Mesendoderm (in vitro differentiated cells): ENCODE measurements at regions not wholly inside any gene's neighbourhood (a gene's known extent, or its start where the extent isn't known, plus 50 kb on each side); places are given as distances from the start of the nearest gene placed in this dataset.

Experiments used
- DNase-seq: peaks from one replicate; pipeline ENCODE4 v3.0.0; 2013
- H2AK5ac ChIP-seq: 2 replicates; pipeline ENCODE4 v1.6.1; 2013; ENCODE audit warnings: low read length, inconsistent platforms
- H2BK120ac ChIP-seq: 2 replicates; pipeline ENCODE4 v1.6.1; 2013; ENCODE audit warnings: low read depth, mild to moderate bottlenecking, low read length, moderate library complexity, mixed read lengths
- H2BK15ac ChIP-seq: replicated peaks from 2 replicates; pipeline ENCODE4 v1.6.1; 2013; ENCODE audit warnings: low read depth, mild to moderate bottlenecking, moderate library complexity
- H2BK5ac ChIP-seq: 2 replicates; pipeline ENCODE4 v1.6.1; 2013; ENCODE audit warnings: low read length, inconsistent platforms
- H3K18ac ChIP-seq: 2 replicates; pipeline ENCODE4 v1.6.1; 2013; ENCODE audit warnings: mild to moderate bottlenecking, low read length, mixed read lengths
- H3K23ac ChIP-seq: one replicate; pipeline ENCODE4 v1.6.1; 2013; ENCODE audit warnings: low read length
- H3K27ac ChIP-seq: 2 replicates; pipeline ENCODE4 v1.5.1; 2013; ENCODE audit warnings: low read depth, mild to moderate bottlenecking, inconsistent platforms, low read length, moderate library complexity
- H3K27me3 ChIP-seq: 2 replicates; pipeline ENCODE4 v1.6.1; 2013; ENCODE audit warnings: low read length, control low read depth, mild to moderate bottlenecking, inconsistent platforms; ENCODE audit not compliant: insufficient read depth, poor library complexity
- H3K36me3 ChIP-seq: 2 replicates; pipeline ENCODE4 v1.6.1; 2013; ENCODE audit warnings: low read length, inconsistent platforms; ENCODE audit not compliant: control insufficient read depth, insufficient read depth
- H3K4ac ChIP-seq: one replicate; pipeline ENCODE4 v1.6.1; 2013; ENCODE audit warnings: low read depth, mild to moderate bottlenecking, low read length, moderate library complexity
- H3K4me1 ChIP-seq: 2 replicates; pipeline ENCODE4 v1.6.1; 2013; ENCODE audit warnings: low read depth, low read length, inconsistent platforms; ENCODE audit not compliant: control insufficient read depth
- H3K4me2 ChIP-seq: 2 replicates; pipeline ENCODE4 v1.6.1; 2013; ENCODE audit warnings: low read length
- H3K4me3 ChIP-seq: 2 replicates; pipeline ENCODE4 v1.5.1; 2013; ENCODE audit warnings: mild to moderate bottlenecking, low read length
- H3K56ac ChIP-seq: one replicate; pipeline ENCODE4 v1.6.1; 2013; ENCODE audit warnings: low read length
- H3K79me1 ChIP-seq: 2 replicates; pipeline ENCODE4 v1.6.1; 2013; ENCODE audit warnings: low read length, inconsistent platforms
- H3K79me2 ChIP-seq: 2 replicates; pipeline ENCODE4 v1.6.1; 2013; ENCODE audit warnings: mild to moderate bottlenecking, low read length; ENCODE audit not compliant: control insufficient read depth, insufficient read depth
- H3K9ac ChIP-seq: 2 replicates; pipeline ENCODE4 v1.6.1; 2013; ENCODE audit warnings: low read length, inconsistent platforms
- H4K5ac ChIP-seq: one replicate; pipeline ENCODE4 v1.6.1; 2013; ENCODE audit warnings: low read length
- H4K8ac ChIP-seq: one replicate; pipeline ENCODE4 v1.6.1; 2013; ENCODE audit warnings: low read depth, mild to moderate bottlenecking, control low read depth, low read length, moderate library complexity
- WGBS: extraction: QIAGEN DNeasy Blood & Tissue Kit; methylation state at CpG from one replicate; pipeline ENCODE4 v1.1.7; 2013; ENCODE audit warnings: low lambda C conversion rate, missing lambda C conversion rate; ENCODE audit not compliant: insufficient coverage; ENCODE audit errors: extremely low coverage; 5-methylcytosine and 5-hydroxymethylcytosine counted together

GRCh38 chr6:44569131-44569530 lies 181.6 kb downstream of the CDC5L start:
- H4K5ac ChIP-seq: no peak overlapping the region
- H2BK120ac ChIP-seq: no peak overlapping the region
- no peak overlapping the region for H4K8ac ChIP-seq
- H3K36me3 ChIP-seq: no peaks in the 10 kb centered on the region
- no peaks in the 10 kb centered on the region for H3K79me1 ChIP-seq
- no peak overlapping the region for H3K4ac ChIP-seq
- H3K27me3 ChIP-seq: no peaks in the 10 kb centered on the region
- no peaks in the 10 kb centered on the region for H3K4me1 ChIP-seq
- no peak overlapping the region for H3K4me3 ChIP-seq
- H2AK5ac ChIP-seq: no peak overlapping the region
- no peak for DNase-seq
- no peak overlapping the region for H2BK5ac ChIP-seq
- no peak overlapping the region for H3K56ac ChIP-seq
- WGBS: no CpG with 5 or more reads among the region's 3 CpGs
- H3K79me2 ChIP-seq: no peaks in the 10 kb centered on the region
- H3K23ac ChIP-seq: no peak overlapping the region
- H3K27ac ChIP-seq: no peak overlapping the region
- no peak overlapping the region for H3K4me2 ChIP-seq
- no peak overlapping the region for H3K9ac ChIP-seq
- no peak overlapping the region for H3K18ac ChIP-seq
- H2BK15ac ChIP-seq: no peak overlapping the region

- Histone ChIP-seq H3K27ac (no peak overlapping the region), H3K23ac (no peak overlapping the region), H2BK120ac (no peak overlapping the region), H2AK5ac (no peak overlapping the region), H3K79me1 (no peaks in the 10 kb centered on the region), H3K4me2 (no peak overlapping the region), H3K56ac (no peak overlapping the region), H2BK5ac (no peak overlapping the region), H3K18ac (no peak overlapping the region), H4K5ac (no peak overlapping the region), H4K8ac (no peak overlapping the region), H3K9ac (no peak overlapping the region), H2BK15ac (no peak overlapping the region), H3K36me3 (no peaks in the 10 kb centered on the region), H3K79me2 (no peaks in the 10 kb centered on the region), H3K4me1 (no peaks in the 10 kb centered on the region), H3K4ac (no peak overlapping the region), H3K4me3 (no peak overlapping the region), H3K27me3 (no peaks in the 10 kb centered on the region)
- WGBS: no CpG with 5 or more reads among the region's 7 CpGs
- peak; percentile 28 for DNase-seq
Measured at GRCh38 chr6:44569931-44570385, 182.5 kb downstream of the CDC5L start.

GRCh38 chr6:44571510-44571909 lies 184.0 kb downstream of the CDC5L start:
- no peak overlapping the region for H2BK15ac ChIP-seq

GRCh38 chr6:44572346-44572745 lies 184.8 kb downstream of the CDC5L start:
- no peak overlapping the region for H3K18ac ChIP-seq
- no peaks in the 10 kb centered on the region for H3K27me3 ChIP-seq
- no peak overlapping the region for H2BK5ac ChIP-seq
- no peak overlapping the region for H3K4me2 ChIP-seq
- H3K79me1 ChIP-seq: no peaks in the 10 kb centered on the region
- H3K79me2 ChIP-seq: no peaks in the 10 kb centered on the region
- H3K9ac ChIP-seq: no peak overlapping the region
- no peak overlapping the region for H3K4ac ChIP-seq
- no peaks in the 10 kb centered on the region for H3K36me3 ChIP-seq
- no peak overlapping the region for H3K27ac ChIP-seq
- H3K56ac ChIP-seq: no peak overlapping the region
- no peak overlapping the region for H2BK120ac ChIP-seq
- no peak overlapping the region for H2AK5ac ChIP-seq
- no peak overlapping the region for H3K23ac ChIP-seq
- DNase-seq: no peak
- H4K5ac ChIP-seq: no peak overlapping the region
- no peak overlapping the region for H2BK15ac ChIP-seq
- no peaks in the 10 kb centered on the region for H3K4me1 ChIP-seq
- H4K8ac ChIP-seq: no peak overlapping the region
- H3K4me3 ChIP-seq: no peak overlapping the region

More at GRCh38 chr6:44571510-44571909, 184.0 kb downstream of the CDC5L start:
- no peak overlapping the region for H3K27ac ChIP-seq
- H3K4me2 ChIP-seq: no peak overlapping the region
- no peaks in the 10 kb centered on the region for H3K4me1 ChIP-seq
- H3K79me2 ChIP-seq: no peaks in the 10 kb centered on the region
- H3K18ac ChIP-seq: no peak overlapping the region
- H3K27me3 ChIP-seq: no peaks in the 10 kb centered on the region
- H3K9ac ChIP-seq: no peak overlapping the region
- no peak overlapping the region for H2AK5ac ChIP-seq
- no peak overlapping the region for H4K5ac ChIP-seq
- H3K79me1 ChIP-seq: no peaks in the 10 kb centered on the region
- no peak overlapping the region for H3K56ac ChIP-seq
- H3K4ac ChIP-seq: no peak overlapping the region
- no peak overlapping the region for H3K23ac ChIP-seq
- H4K8ac ChIP-seq: no peak overlapping the region
- no peaks in the 10 kb centered on the region for H3K36me3 ChIP-seq
- WGBS: no CpG with 5 or more reads among the region's 1 CpG
- H2BK5ac ChIP-seq: no peak overlapping the region
- no peak overlapping the region for H3K4me3 ChIP-seq
- no peak overlapping the region for H2BK120ac ChIP-seq
- no peak for DNase-seq

- Histone ChIP-seq H2AK5ac (no peak overlapping the region), H4K5ac (no peak overlapping the region), H2BK15ac (no peak overlapping the region), H3K4ac (no peak overlapping the region), H3K23ac (no peak overlapping the region), H4K8ac (no peak overlapping the region), H2BK5ac (no peak overlapping the region), H3K79me2 (no peaks in the 10 kb centered on the region), H3K56ac (no peak overlapping the region), H3K27me3 (no peaks in the 10 kb centered on the region), H2BK120ac (no peak overlapping the region), H3K9ac (no peak overlapping the region), H3K4me3 (no peak overlapping the region), H3K18ac (no peak overlapping the region), H3K36me3 (no peaks in the 10 kb centered on the region), H3K79me1 (no peaks in the 10 kb centered on the region), H3K4me1 (no peaks in the 10 kb centered on the region), H3K4me2 (no peak overlapping the region), H3K27ac (no peak overlapping the region)
- DNase-seq: no peak
Measured at GRCh38 chr6:44575644-44576043, 188.1 kb downstream of the CDC5L start.

- H4K5ac ChIP-seq: no peak overlapping the region
- H2BK15ac ChIP-seq: no peak overlapping the region
- no peaks in the 10 kb centered on the region for H3K27me3 ChIP-seq
- H2BK120ac ChIP-seq: no peak overlapping the region
- H3K4me1 ChIP-seq: no peaks in the 10 kb centered on the region
- H3K18ac ChIP-seq: no peak overlapping the region
- H3K27ac ChIP-seq: no peak overlapping the region
- H3K79me1 ChIP-seq: no peaks in the 10 kb centered on the region
- no peak overlapping the region for H2AK5ac ChIP-seq
- H3K23ac ChIP-seq: no peak overlapping the region
- H2BK5ac ChIP-seq: no peak overlapping the region
- H3K4me2 ChIP-seq: no peak overlapping the region
- WGBS: no CpG with 5 or more reads among the region's 1 CpG
- H3K36me3 ChIP-seq: no peaks in the 10 kb centered on the region
- H4K8ac ChIP-seq: no peak overlapping the region
- no peaks in the 10 kb centered on the region for H3K79me2 ChIP-seq
- no peak for DNase-seq
- no peak overlapping the region for H3K4ac ChIP-seq
- H3K4me3 ChIP-seq: no peak overlapping the region
- H3K9ac ChIP-seq: no peak overlapping the region
- H3K56ac ChIP-seq: no peak overlapping the region
Measured at GRCh38 chr6:44576132-44576631, 188.7 kb downstream of the CDC5L start.
